Right lobe of liver (tissue), 6 donors: ENCODE measurements at regions not wholly inside any gene's neighbourhood (a gene's known extent, or its start where the extent isn't known, plus 50 kb on each side); places are given as distances from the start of the nearest gene placed in this dataset.

Experiments used
- ATAC-seq, 4 donors: fragments of 200-7000 bp; cut with Tn5 transposase; one replicate each; pipeline ENCODE4 v1.9.1; 2020; ENCODE audit warnings: mild to moderate bottlenecking in 4 of 4, moderate library complexity in 4 of 4
- DNase-seq, 3 donors: peaks; one replicate each; pipeline ENCODE4 v3.0.0-alpha.2; 2020
- H3K27ac ChIP-seq, 3 donors: fragments of 200-600 bp; one replicate each; pipeline ENCODE4 v1.8.0; 2022
- H3K27me3 ChIP-seq, 2 donors: fragments of 200-600 bp; one replicate each; pipeline ENCODE4 v1.8.0; 2022
- H3K36me3 ChIP-seq, 4 donors: fragments of 200-600 bp; sonication (generic) in 1 of 4; one replicate each; pipeline versions ENCODE4 v1.5.1 to v1.8.0; 2017 to 2022; ENCODE audit warnings: control low read depth in 1 of 4
- H3K4me1 ChIP-seq, 4 donors: fragments of 200-600 bp; sonication (generic) in 1 of 4; one replicate each; pipeline versions ENCODE4 v1.5.1 to v1.8.0; 2017 to 2022; ENCODE audit warnings: control low read depth in 1 of 4
- H3K4me3 ChIP-seq, 3 donors: fragments of 200-600 bp; one replicate each; pipeline ENCODE4 v1.8.0; 2022
- H3K9me3 ChIP-seq, 4 donors: fragments of 200-600 bp; sonication (generic) in 1 of 4; one replicate each; pipeline versions ENCODE4 v1.5.1 to v1.8.0; 2017 to 2022; ENCODE audit warnings: control low read depth in 1 of 4
- CTCF ChIP-seq, 4 donors: fragments of 200-600 bp in 3 of 4; fragments of 450-650 bp in 1 of 4; IDR thresholded peaks; one replicate each; pipeline versions ENCODE4 v1.5.1 to v1.8.0; 2016 to 2022; ENCODE audit warnings: antibody characterized with exemption in 4 of 4, mild to moderate bottlenecking in 2 of 4
- POLR2A ChIP-seq: fragments of 450-650 bp; IDR thresholded peaks from one replicate; pipeline ENCODE4 v1.6.1; 2017; ENCODE audit warnings: antibody characterized with exemption, mild to moderate bottlenecking
- WGBS: methylation state at CpG from one replicate; pipeline ENCODE4 v1.1.6; 2018; ENCODE audit warnings: low coverage, low lambda C conversion rate; ENCODE audit not compliant: insufficient coverage; ENCODE audit errors: missing lambda C conversion rate; 5-methylcytosine and 5-hydroxymethylcytosine counted together
- intact Hi-C, 2 donors: fragments of 100-400 bp; cut with DNase I; formaldehyde crosslinking; loops; one replicate each; pipeline versions ENCODE4 v1.11.2 to v1.14.1; 2022
- donor health status: DM: no; HTN: yes; CAD: no.
- donor health status: DM: no; HTN: no; CAD: no.
- donor health status: DM: no; HTN: no; CAD: no.
- donor health status: DM: no; HTN: yes; CAD: no.
- donor health status: DM: no; HTN: yes; CAD: no.

DNA sequence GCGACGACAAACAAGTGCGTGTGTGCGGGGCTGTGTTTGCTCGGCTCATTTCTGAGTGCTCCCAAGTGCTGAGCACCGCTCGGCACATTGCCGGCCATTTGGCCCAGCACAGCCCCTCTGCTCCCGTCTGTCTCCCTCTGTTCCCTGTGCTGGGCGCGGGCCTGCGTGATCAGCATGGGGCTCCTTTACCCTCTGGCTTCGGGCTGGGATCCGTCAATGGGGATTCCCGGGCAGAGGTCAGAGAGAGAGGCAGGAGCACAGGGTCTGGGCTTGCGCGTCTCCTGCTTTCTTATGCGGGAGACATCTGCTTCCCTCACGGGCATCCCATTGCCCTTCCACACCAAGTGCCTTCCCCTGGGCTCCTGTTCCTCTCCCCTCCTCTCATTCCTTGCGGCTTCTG is 234.0 kb downstream of the ACKR3 start:
- Histone ChIP-seq H3K4me3 (no peak overlapping the region), H3K27ac (no peak overlapping the region), H3K9me3 (no peaks in the 10 kb centered on the region), H3K36me3 (no peaks in the 10 kb centered on the region), H3K27me3 (no peaks in the 10 kb centered on the region), H3K4me1 (no peaks in the 10 kb centered on the region)
- TF ChIP-seq CTCF (IDR thresholded peaks at IDR 0.05) (no peak), POLR2A (no peak)
- intact Hi-C loops: no loop called here
- ATAC-seq (peak in 1 of 4 donors; percentile 7), DNase-seq (no peak)
- 80% methylated on average over 2 of the region's 20 CpGs for WGBS

DNA sequence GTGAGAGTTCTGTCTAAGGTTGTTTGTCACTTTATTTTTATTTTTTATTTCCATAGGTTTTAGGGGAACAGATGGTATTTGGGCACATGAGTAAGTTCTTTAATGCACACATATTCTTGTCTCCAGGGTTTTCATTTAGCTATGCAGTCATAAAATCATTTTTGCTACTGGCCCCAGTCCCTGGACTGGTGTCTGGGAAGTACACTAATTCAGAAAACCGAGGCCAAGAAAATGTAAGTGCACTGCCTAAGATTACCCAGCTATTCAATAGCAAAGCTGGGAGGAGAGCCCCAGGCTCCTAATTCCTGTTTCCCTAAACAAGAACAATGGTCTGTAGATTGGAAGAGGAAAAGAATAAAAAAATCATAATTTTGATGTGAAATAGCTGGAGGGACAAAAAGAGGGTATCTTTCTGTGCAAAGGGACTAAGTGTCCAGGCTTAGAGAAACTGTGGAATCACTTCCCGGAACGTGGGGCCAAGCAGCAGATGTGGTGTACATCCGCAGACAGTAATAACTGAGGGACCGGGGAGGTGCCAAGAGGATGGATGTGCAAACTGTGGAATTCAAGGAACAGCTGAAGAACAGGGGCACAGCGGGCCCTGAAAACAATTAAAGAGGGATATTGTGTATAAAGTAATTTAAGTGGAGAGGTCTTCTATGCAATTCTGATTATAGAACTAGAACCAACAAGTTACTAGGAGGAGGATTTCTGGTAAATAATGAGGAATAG is 236.3 kb downstream of the ACKR3 start:
- peaks cover 0 to 5% (median 2%) of the 10 kb centered on the region in 4 donors for H3K4me1 ChIP-seq
- H3K36me3 ChIP-seq: no peaks in the 10 kb centered on the region
- ATAC-seq (no peak), DNase-seq (no peak)
- no peaks in the 10 kb centered on the region for H3K9me3 ChIP-seq
- no peak overlapping the region for H3K27ac ChIP-seq
- intact Hi-C loops: no loop called here
- no peak overlapping the region for H3K4me3 ChIP-seq
- TF ChIP-seq POLR2A (no peak), CTCF (IDR thresholded peaks at IDR 0.05) (no peak)
- WGBS: 83% methylated on average over 5 of the region's 6 CpGs
- no peaks in the 10 kb centered on the region for H3K27me3 ChIP-seq

DNA sequence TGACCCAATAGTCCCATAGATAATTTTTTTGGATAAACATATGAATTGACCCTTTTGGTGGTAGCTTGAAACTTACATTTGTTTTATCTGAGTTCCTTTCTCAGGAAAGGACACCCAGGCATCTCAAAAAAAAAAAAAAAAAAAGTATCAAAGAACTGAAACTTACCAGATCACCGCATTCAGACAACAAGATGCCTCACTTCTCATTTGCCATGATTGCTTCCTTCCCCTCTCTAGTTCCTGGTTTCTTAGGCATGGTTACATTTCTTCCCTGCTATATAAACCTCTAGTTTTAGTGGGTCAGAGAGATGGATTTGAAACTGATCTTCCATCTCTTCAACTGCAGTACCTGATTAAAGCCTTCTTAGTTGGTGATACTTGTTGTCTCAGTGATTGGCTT is 240.1 kb downstream of the ACKR3 start:
- intact Hi-C loops: no loop called here

DNA sequence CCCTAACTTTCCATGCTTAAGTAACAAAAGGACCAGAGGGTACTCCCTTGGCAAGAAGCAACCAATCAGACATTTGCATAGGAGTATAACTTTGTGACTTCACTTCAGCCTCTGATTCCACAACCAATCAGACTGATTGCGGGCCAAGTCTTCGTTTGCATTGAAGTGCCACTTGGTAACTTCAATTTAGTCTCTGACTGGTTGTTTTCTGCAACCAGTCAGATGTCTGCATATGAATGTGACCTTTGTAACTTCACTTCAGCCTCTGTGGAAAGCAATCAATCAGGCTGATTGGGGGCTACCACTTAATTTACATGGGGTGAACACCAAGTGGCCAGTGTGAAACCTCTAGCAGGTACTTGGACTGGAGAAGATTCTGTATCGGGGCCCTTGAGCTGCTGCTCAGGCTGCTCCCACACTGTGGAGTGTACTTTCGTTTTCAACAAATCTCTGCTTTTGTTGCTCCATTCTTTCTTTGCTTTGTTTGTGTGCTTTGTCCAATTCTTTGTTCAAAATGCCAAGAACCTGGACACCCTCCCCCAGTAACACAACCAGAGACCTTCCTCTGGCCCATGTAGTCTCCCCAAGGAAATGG is 241.5 kb downstream of the ACKR3 start:
- Histone ChIP-seq H3K27me3 (no peaks in the 10 kb centered on the region), H3K36me3 (no peaks in the 10 kb centered on the region), H3K9me3 (no peaks in the 10 kb centered on the region), H3K4me3 (no peak overlapping the region), H3K27ac (peak overlapping the region in 1 of 3 donors; percentile 24), H3K4me1 (peaks cover 0 to 9% (median 4%) of the 10 kb centered on the region in 4 donors)
- 19% methylated on average over 4 of the region's 4 CpGs for WGBS
- TF ChIP-seq POLR2A: peak; percentile 6
- no peak for TF ChIP-seq CTCF (IDR thresholded peaks at IDR 0.05)
- DNase-seq (no peak), ATAC-seq (peak; percentile 50 to 77 (median 66))
- intact Hi-C loops: no loop called here

More for the DNA sequence above, 240.1 kb downstream of the ACKR3 start:
- no peaks in the 10 kb centered on the region for H3K36me3 ChIP-seq
- DNase-seq (no peak), ATAC-seq (no peak)
- H3K27ac ChIP-seq: no peak overlapping the region
- H3K4me1 ChIP-seq: peaks cover 0 to 9% (median 4%) of the 10 kb centered on the region in 4 donors
- H3K9me3 ChIP-seq: no peaks in the 10 kb centered on the region
- no peak overlapping the region for H3K4me3 ChIP-seq
- TF ChIP-seq POLR2A: no peak
- no peak for TF ChIP-seq CTCF (IDR thresholded peaks at IDR 0.05)
- H3K27me3 ChIP-seq: no peaks in the 10 kb centered on the region
- WGBS: 40% methylated on average over 1 of the region's 1 CpG
